ENCODE measurements at regions not wholly inside any gene's neighbourhood (a gene's known extent, or its start where the extent isn't known, plus 50 kb on each side); places are given as distances from the start of the nearest gene placed in this dataset.

DNA sequence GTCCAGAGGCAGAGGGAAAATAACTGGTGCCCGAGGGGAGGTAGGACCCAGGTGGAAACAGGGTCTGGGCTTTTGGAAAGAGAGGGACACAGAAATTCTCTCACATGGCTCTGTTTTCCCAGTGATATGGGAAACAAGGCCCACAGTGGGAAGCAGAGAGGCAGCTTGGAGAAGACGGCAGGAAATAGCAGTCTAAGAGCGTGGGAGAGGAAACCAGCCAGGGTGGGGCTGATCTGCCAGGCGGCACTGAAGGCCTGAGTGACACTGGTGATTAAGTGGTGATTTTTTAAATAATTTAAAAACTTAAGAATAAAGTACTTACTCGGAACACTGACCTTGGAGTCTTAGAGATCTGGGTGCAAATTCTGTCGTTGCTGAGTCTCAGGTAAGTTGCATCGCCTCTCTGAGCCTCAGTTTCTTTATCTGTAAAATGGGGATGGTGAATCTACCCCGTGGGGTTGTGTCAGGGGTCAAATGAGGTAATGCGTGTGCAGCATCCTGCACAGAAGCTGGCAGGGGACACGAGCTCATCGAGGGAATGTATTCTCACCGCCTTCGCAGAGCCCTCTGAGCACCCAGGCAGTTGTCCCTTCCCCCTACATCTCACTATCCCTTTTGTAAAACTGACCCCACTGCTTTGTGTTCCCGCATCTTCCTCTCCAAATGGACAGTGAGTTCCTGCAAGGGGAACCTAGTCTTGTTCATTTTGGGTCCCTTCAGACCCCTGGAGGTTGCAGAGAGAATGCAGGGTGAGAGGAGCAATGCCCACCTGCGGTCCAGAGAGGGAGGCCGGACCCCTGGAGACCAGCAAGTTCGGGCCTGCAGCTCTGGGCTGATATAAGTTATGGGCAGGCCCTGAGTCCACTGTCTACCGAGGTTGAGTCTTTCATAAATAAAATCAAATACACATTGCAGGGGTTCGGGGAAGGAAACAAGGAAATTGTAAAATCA, 228.6 kb upstream of the PMEPA1 start:
- no peak for DNase-seq

DNA sequence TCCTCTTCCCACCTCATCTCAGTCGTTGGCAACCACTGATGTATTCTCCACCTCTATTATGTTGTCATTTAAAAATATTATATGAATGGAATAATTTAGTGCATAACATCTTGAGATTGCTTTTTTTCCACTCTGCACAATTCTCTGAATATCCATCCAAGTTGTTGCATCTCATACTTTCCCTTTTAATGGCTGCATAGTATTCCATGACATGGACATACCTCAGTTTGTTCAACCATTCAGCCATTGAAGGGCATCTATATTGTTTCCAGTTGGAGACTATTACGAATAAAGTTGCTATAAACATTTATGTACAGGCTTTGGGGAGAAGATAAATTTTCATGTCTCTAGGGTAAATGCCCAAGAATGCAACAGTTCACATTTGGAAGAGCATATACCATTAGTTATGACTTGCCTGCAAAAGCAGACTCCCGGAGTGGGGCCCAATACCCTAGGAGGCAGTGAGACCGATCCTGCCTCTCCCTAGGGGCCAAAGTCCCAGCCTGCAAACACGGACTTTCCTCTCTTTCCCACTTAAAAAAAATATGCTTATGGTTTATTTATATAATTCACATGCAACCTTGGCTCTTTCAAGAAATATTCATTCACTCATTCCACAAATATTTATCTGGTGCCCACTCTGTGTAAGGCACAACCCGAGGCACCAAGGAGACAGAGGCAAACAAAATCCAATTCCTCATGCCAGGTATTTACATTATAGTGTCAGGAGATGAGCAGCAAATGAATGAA, 227.0 kb upstream of the PMEPA1 start:
- DNase-seq = no peak

DNA sequence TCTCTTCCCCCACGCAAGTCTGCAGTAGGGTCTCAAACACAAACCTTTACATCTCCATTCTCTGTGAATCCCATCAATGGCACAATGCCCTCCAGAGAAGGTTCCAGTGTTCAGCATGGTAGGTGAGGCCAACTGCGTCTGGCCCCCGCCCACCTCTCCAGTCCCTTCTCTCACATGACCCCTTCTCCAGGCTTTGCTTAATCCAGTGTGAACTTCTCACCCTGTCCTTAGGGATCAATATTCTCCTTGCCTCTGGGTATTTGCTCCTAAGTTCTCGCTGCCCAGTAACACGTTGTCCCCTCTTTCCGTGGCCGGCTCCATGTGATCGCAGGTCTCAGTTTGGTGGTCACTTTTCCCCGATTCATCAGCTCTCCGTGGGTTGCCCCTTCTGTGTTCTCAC, 225.1 kb upstream of the PMEPA1 start:
- no peak for DNase-seq

DNA sequence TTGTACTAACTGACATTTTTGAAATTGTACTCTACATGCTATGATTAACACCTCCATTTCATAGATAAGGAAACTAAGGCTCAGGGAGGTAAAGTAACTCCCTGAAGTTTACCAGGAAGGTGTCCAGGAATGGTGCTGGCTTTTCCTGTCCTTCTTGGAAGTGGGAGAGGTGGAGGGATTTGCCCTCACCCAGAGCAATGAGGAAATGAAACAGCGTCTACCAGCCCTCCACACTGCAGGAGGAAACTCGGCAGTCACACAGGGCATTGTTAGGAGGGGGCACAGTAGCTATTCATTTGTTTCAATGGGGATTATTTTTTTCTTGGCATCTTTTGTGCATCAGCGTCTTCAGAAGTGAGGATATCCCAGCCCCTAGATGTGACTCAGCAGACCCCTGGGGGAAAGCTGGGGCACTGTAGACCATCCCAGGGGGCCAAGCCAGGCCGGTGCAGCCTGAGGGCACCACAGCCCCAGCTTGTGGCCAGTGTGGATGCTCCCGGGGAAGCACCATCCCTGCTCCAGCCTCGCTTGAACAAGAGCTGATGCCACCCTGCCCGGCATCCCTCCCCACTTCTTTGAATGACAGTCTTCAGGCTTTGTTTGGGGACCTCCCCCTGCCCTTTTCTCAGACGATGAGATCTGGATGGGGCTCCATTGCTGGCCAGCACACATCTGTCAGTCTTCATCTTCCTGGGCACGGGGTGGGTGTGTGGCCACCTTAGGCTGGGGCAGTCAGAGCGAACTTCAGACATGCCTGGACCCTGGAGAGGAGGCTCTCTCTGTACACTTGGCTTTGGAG, 224.4 kb upstream of the PMEPA1 start:
- no peak for DNase-seq

DNA sequence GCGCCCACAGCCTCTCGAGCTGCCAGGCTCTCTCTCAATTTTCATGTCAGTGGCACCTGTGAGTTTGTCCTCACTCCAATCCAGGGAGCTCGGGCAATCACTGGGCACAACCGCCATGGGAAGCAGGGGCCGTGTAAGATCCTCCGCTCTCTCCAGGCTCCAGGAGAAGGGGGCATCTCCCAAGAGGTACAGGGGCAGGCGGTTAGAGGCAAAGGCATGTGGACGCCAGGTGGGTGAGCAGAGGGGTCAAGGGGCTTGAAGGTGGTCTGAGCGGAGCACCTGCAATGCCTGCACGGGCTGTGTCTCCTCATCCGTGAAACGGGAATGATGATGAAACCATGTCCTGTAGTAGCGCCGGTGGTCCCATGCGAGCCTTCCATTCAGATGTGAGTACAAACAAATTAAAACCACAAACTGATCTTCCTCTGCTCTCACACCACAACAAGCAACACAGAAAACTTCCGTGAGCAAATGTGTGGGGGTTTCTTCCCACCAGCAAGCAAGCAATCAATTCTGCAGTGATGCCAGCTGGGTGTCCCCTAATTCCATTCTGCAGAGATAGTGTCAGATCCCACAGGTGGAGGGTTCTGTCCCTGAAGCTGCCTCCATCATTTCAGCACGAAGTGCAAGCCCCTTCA, 222.5 kb upstream of the PMEPA1 start:
- no peak for DNase-seq

DNA sequence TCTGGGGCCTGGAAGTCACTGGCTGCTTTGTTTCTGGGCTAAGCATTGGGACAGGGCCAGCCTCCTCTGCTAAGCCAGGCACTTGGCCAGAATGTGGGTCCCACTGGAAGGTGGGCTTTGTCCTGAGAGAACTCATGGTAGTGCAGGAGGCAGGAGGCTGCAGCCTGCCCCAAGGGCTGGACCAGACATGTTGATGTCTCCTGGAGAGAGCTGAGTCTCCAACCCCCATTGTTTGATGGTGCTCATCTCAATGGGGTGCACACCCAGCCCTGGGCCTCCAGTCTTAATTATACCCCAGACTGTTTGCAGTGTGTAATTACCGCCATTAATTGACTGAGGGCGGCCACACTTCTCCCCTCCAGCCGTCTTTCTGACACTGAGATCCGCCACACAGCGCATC, 220.5 kb upstream of the PMEPA1 start:
- no peak for DNase-seq

DNA sequence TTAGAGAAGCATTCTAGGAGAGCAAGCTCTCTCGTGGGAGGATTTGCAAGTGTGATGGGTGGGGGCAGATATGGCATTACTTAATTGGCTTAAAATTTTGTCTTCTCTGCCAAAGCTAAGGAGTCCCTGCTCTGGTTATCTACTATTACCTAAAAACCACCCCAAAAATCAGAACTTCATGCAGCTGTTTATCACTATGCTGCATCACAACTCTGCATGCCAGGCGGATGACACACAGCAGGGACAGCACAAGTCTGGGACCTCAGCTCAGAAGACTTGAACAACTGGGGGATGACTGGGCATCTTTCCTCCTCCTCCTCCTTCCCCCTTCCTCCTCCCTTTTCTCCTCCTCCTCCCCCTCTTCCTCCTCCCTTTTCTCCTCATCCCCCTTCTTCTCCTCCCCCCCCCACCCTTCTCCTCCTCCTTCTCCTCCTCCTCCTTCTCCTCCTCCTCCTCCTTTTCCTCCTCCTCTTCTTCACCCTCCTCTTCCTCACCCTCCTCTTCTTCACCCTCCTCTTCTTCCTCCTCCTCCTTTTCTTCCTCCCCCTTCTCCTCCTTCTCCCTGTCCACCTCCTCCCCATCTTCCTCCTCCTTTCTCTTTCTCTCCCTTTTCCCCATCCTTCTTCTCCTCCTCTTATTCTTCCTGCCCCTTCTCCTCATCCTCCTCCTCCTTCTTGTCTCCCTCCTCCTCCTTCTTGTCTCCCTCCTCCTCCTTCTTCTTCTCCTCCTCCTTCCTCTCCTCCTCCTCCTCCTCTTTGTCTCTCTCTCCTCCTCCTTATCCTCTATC, 218.6 kb upstream of the PMEPA1 start:
- no peak for DNase-seq

DNA sequence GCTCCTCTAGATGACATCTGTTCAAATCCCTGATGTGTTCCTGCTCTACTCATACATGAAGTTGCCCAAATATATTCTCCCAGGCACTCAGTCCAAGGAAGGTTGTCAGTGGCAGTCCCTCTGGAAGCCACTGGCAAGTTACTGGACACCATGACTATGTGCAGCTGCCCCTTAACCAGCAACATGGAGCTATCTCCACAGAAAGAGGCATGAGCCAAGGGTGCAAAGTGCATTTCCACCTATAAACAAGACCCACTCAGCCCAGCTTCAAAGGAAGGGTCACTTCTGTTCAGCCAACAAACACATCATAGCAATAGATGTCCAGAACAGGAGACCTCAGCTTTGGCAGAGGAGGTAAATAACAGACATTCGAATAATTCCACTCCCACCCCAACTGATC, 217.6 kb upstream of the PMEPA1 start:
- no peak for DNase-seq

DNA sequence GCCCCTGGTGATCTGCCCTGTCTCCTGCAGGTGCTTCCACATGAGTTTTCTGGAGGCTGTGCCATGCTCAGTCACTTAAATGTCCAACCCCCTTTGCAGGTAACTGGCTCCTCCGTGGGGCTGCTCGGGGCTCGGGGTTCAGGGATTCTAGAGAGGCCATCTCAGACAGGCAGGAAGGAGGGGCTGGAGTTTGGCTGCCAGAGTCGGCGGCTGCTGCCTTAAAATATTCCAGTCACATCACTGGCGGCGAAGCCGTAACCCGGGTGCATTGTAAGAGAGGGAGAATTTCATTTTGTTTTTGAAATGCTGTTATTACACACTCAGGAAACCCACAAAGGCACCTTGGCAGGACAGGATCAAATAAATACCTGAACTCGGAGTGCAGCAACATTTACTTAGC, 212.9 kb upstream of the PMEPA1 start:
- DNase-seq = no peak

DNA sequence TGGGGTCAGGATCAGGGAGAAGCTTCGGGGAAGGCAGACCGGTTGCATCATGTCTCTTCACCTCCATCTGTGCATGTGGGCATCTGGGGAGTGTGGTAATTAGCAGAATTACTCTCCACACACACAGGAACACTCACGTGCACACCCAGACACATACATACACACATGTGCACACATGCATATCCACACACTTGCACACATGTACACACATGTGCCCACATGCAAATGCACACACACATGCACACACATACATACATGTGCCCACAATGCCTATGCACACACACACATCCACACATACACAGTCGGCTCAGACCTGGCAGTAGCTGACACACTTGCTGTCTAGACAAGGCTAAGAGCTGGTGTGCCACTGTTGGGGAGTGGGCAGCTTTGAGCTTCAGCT, 212.3 kb upstream of the PMEPA1 start:
- no peak for DNase-seq

DNA sequence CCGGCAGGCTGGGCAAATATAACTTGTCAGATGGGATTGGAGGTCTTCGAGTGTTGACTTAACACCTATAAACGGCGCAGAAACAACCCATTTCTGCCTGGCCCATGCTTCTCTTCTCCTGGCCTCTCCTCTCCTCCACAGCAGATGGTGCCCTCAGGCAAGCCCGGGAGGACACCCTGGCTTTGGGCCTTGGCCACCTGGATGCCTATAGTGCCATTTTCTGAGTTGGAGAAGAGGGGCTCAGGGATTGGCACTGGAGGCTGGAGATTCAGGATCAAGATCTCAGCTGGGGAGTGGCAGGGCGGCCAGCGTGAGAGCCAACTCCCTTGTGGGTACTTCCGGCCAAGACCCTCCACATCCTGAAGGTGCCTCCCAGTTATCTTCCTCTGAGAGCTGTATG, 211.9 kb upstream of the PMEPA1 start:
- DNase-seq = no peak

DNA sequence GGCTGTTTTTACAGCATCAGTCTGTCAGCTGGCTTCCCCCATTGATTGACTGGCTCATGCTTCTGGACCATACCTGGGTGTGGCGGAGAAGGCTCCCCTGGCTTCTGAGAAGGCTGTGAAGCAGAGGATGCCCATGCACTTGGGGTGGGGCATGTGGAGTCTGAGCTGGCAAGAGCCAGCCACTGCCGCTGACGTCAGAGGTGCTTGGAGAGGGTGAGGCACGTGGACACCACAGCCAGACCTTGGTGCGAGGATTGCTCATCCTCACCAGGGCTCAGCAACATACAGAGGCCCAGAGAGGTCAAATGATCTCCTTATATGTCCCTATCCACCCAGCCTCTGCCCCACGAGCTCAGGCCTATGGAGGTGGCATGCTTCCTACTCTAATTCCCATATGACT, 211.2 kb upstream of the PMEPA1 start:
- DNase-seq = no peak

DNA sequence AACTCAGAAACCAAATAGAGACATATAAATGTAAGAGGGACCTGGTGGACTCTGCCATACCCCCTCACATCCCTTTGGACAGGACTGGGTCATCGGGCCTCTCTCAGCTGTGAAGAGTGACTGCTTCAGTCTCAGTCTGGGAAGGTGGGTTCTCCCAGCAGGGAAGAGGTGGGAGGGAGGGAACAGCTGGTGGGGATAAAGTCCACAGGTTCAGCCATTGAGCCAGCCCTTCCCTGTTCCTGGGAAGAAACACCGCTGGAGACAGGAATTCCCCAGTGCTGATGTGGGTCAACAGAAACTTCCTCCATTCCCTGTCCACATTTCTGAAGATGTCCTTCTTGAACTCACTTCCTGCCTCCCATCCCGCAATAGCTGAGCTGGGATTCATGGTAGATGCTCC, 209.2 kb upstream of the PMEPA1 start:
- DNase-seq = no peak

DNA sequence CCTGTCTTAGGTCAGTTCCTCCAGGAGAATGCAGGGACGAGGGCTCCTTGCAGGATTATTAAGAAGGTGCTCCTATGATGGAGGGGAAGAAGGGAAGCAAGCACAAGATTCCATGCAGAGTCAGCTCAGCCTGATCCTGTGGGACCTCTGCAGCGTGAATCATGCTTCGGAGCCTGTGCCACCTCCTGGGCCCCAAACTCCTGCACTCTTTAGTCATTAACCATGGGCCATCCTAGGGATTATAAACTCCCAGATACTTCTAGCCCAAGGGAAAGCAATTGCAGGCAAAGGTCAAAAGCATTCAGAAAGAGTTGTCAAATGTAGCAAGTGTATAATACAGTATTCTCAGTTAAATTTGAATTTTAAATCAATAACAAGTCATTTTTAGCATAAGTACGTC, 208.7 kb upstream of the PMEPA1 start:
- no peak for DNase-seq

DNA sequence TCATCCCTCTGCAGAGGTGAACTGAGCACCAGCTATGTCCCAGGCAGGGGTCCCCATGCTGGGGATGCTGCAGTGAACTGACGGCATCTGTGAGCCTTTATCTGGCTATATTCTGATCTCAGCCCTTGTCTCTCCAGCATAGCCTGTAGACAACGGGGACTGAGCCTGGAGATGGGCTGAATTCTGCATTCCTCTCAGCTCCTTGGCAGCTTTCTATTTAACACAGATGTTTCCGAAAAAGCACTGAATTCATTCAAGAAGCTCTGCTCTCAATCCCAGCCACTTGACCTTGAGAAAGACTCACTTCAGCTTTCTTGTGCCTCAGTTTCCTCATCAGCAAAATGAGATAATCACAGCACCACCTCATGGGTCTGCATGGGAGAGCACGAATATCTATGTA, 204.4 kb upstream of the PMEPA1 start:
- no peak for DNase-seq

DNA sequence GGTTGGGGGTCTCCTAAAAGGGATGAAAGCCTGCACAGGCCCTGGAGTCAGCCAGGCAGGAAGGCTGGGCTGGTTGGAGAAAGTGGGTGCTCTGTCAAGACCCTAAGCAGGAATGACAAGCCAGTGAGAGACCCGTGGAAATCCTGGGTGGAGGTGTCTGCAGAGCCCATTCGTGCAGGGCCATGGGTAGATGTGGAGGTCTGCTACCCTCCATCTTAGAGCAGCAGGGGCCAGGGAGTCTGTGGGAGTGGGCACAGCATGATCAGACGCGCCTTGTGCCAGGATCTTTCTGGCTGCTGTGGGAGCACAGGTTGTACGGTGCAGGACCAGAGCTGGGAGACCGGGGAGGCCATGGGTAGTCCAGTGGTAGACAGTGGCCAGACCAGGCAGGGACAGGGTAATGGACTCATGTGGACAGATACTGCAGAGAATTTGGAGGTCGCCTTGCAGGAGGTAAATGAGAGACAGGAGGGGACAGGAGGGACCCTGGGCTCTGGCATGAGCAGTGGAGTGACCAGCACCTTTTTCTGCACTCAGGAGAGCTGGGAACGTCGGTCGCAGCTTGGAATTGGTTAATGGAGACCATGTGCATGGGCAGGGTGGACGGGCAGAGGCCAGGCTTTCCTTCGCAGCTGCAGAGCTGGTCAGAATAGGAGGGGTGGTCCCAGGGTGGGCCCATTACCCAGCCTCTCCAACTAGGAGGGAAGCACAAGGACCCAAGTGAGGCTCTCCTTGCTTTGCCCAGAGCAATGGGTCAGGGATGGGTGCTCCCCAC, 203.5 kb upstream of the PMEPA1 start:
- DNase-seq = no peak

DNA sequence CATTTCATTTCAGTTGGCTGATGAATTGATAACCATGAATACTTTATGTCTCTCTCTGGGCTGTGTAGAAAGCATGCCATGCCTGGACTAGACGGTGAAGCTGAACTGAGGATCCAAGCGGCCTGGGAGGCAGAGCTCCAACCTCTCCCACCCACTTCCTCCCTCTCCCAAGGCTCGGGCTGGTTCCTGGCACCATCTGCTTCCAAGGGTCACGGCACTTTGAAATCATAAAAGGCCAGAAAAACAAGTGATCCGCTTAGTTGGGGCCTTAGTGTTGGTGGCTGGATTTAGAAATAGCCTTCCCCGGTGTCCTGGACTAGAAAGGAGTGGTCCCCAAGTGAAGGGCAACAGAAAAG, 202.4 kb upstream of the PMEPA1 start:
- DNase-seq = no peak

DNA sequence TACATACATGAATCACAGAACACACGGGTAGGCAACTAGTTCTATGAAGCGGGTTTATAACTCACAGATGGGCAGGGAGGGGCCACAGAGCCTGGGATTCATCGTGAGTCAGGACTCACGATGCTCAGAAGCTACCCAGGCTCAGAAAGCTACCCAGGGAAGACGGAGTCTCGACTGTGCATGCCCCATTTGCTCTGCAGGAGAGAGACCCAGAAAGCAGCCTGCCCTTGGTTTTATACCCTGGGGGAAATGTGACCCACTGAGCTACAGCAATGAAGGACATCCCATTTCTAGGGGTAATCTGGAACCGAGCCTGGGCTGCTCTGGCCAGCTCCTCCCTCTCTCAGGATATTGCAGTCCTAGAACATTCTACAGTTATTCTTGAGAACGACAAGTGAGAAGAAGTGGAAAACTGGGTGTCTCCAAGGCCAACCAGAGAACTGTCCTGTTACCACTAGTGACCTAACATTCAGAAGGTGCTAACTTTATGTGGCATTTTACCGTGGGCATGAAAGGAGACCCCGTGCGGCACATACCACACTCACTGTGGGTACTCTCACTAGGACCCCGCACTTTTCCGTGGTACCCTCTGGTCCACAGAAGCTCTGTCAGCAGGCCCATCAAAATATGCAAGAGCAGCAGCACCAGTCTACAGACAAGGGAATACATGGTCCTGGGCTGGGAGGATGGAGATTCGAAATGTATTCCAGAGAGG, 201.9 kb upstream of the PMEPA1 start:
- DNase-seq = no peak

DNA sequence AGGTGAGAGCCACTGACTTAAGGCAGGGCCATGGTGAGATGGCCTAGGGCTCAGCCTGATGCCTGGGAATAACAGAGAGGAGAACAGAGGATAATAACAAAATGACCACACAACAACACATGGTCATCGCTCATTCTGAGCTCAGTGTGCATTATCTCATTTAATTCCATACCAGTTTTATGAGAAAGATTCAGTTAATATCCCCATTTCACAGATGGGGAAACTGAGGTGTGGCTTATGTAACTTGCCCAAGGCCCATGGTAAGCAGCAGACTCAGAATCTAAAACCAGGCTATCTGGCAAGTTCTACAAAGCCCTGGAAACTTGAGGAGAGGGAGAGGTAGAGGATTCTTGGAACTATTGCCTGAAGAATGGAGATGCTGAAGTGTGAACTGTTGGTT, 200.9 kb upstream of the PMEPA1 start:
- DNase-seq = no peak

DNA sequence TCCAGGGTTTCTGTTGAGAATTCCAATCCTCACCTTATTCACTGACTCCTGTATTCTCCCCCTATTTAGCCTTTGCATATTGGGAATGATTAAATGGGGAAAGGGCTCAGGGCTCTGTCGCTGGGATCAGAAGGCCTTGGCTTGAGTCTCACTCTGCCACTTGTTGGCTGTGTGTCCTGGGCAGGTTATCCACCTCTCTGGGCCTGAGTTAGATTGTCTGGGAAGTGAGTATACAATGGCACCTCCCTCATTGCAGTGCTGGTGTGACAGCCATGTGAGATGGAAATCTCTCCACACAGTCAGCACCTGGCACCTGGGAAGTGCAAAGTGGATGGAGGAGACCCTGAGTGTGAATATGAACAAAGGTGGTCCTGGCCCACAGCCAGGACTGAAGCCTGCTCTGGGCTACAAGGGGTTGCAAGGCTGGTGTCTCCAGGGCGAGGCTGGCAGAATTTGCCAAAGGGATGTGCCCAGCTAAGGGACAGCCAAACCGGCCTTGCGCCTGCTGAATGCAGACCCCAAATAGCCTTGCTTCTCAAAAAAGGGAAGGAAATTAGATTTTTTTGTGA, 200.0 kb upstream of the PMEPA1 start:
- DNase-seq = no peak

Measured in SHP77 treated with DMSO at 0.1 percent for 48 hours (cell line).